ENCODE measurements at regions not wholly inside any gene's neighbourhood (a gene's known extent, or its start where the extent isn't known, plus 50 kb on each side); places are given as distances from the start of the nearest gene placed in this dataset.

DNA sequence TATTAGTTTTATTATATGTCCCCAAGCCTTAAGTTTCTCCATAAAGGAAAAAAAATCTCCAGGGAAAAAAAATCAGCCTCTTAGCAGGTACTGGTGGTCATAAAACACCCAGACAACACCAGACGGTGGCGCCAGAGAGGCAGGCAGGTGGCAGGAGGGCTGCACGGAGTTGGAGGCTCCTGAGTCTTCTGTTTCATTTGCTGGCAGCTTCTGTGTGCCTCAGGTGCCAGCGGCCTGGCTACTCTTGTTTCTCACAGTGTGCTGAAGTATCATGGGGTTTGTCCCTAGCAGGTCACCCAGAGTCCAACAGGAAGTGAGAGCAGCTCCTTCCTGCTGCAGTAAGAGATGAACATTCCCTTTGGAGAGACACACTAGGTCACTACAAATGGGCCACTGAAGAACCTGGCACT is 123.3 kb upstream of the GADD45A start (continued):
- TF ChIP-seq, protein P1, sequence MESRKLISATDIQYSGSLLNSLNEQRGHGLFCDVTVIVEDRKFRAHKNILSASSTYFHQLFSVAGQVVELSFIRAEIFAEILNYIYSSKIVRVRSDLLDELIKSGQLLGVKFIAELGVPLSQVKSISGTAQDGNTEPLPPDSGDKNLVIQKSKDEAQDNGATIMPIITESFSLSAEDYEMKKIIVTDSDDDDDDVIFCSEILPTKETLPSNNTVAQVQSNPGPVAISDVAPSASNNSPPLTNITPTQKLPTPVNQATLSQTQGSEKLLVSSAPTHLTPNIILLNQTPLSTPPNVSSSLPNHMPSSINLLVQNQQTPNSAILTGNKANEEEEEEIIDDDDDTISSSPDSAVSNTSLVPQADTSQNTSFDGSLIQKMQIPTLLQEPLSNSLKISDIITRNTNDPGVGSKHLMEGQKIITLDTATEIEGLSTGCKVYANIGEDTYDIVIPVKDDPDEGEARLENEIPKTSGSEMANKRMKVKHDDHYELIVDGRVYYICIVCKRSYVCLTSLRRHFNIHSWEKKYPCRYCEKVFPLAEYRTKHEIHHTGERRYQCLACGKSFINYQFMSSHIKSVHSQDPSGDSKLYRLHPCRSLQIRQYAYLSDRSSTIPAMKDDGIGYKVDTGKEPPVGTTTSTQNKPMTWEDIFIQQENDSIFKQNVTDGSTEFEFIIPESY (IDR thresholded peaks at IDR 0.05; ENCODE audit: extremely low read depth, insufficient replicate concordance, low read length) = no peak

GRCh38 chr1:67563684-67564083 is 121.3 kb upstream of the GADD45A start:
- Histone ChIP-seq H3K9ac (ENCODE audit: low read length) (no peak overlapping the region), H2AFZ (ENCODE audit: low read depth, low read length, poor library complexity, severe bottlenecking) (no peak overlapping the region), H3K79me2 (ENCODE audit: insufficient read depth, low read length) (no peaks in the 10 kb centered on the region), H3K27me3 (ENCODE audit: insufficient read depth, low read length) (no peaks in the 10 kb centered on the region), H3K9me2 (ENCODE audit: insufficient read depth) (no peaks in the 10 kb centered on the region), H3K27ac (ENCODE audit: low read depth, low read length) (no peak overlapping the region), H3K4me1 (ENCODE audit: control insufficient read depth in 1 of 2, insufficient read depth in 2 of 2, low read length in 2 of 2) (peaks cover 8 to 18% of the 10 kb centered on the region in 2 experiments; a peak in 3 of 4 replicates), H3K4me3 (replicated peaks in 1 of 2; ENCODE audit: low read depth in 1 of 2, low read length in 2 of 2) (no peak overlapping the region), H4K20me1 (ENCODE audit: insufficient read depth) (no peaks in the 10 kb centered on the region), H3K36me3 (ENCODE audit: control insufficient read depth in 1 of 2, insufficient read depth in 2 of 2, low read length in 2 of 2) (no peaks in the 10 kb centered on the region), H3K9me3 (ENCODE audit: control insufficient read depth in 1 of 2, insufficient read depth in 1 of 2, low read depth in 1 of 2, low read length in 2 of 2) (no peaks in the 10 kb centered on the region), H3K4me2 (ENCODE audit: low read length) (no peak overlapping the region)
- ChIA-PET CTCF (interaction anchor here (1.4 kb wide), 1 partner anchor 25 kb away, joined by 3 read pairs; no protein-coding TSS in a partner anchor), POLR2A (no interaction called here), RAD21 (ENCODE audit: low non-redundant PET in 1 of 2, low total read pairs in 2 of 2, uncharacterized antibody in 2 of 2, unreplicated experiment in 2 of 2) (no interaction called here)
- no peak for DNase-seq (ENCODE audit: low read depth, low spot score)
- BruUV-seq (replicated peaks) = no TSS peak
- intact Hi-C loops (cut with micrococcal nuclease) = loop anchor here (10.0 kb wide), 1 partner anchor 121 kb away; the partner anchor contains the start of gene GADD45A
- no peak for ATAC-seq
- TF ChIP-seq SP1 (IDR thresholded peaks at IDR 0.05; ENCODE audit: low read depth) (no peak), CEBPB (IDR thresholded peaks at IDR 0.05; ENCODE audit: low read depth) (no peak), SRF (IDR thresholded peaks at IDR 0.05; ENCODE audit: low read depth) (no peak), YY1 (IDR thresholded peaks at IDR 0.05; ENCODE audit: extremely low read depth, insufficient replicate concordance, low read depth, low read length) (no peak), TCF7L2 (IDR thresholded peaks at IDR 0.05; ENCODE audit: borderline replicate concordance, extremely low read depth, insufficient read depth, insufficient read length) (no peak), POLR2A (IDR thresholded peaks at IDR 0.05; ENCODE audit: borderline replicate concordance, extremely low read depth, insufficient read depth, insufficient read length) (no peak), EZH2 (IDR thresholded peaks at IDR 0.05) (no peak), EZH2phosphoT487 (IDR thresholded peaks at IDR 0.05; ENCODE audit: borderline replicate concordance) (no peak), SIN3A (IDR thresholded peaks at IDR 0.05; ENCODE audit: low read depth) (no peak), ZNF274 (IDR thresholded peaks at IDR 0.05; ENCODE audit: low read depth, low read length) (no peak)
- TF ChIP-seq, protein P2, sequence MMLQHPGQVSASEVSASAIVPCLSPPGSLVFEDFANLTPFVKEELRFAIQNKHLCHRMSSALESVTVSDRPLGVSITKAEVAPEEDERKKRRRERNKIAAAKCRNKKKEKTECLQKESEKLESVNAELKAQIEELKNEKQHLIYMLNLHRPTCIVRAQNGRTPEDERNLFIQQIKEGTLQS (IDR thresholded peaks at IDR 0.05) = no peak
- TF ChIP-seq, protein P3, sequence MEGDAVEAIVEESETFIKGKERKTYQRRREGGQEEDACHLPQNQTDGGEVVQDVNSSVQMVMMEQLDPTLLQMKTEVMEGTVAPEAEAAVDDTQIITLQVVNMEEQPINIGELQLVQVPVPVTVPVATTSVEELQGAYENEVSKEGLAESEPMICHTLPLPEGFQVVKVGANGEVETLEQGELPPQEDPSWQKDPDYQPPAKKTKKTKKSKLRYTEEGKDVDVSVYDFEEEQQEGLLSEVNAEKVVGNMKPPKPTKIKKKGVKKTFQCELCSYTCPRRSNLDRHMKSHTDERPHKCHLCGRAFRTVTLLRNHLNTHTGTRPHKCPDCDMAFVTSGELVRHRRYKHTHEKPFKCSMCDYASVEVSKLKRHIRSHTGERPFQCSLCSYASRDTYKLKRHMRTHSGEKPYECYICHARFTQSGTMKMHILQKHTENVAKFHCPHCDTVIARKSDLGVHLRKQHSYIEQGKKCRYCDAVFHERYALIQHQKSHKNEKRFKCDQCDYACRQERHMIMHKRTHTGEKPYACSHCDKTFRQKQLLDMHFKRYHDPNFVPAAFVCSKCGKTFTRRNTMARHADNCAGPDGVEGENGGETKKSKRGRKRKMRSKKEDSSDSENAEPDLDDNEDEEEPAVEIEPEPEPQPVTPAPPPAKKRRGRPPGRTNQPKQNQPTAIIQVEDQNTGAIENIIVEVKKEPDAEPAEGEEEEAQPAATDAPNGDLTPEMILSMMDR (IDR thresholded peaks at IDR 0.05 in 2 of 3, conservative IDR thresholded peaks at IDR 0.05 in 1 of 3; ENCODE audit: borderline replicate concordance in 1 of 3, insufficient read depth in 1 of 3, low read depth in 2 of 3, low read length in 2 of 3) = no peak
- TF ChIP-seq, protein P1 (IDR thresholded peaks at IDR 0.05; ENCODE audit: extremely low read depth, insufficient replicate concordance, low read length) = no peak
- TF ChIP-seq, protein P4, sequence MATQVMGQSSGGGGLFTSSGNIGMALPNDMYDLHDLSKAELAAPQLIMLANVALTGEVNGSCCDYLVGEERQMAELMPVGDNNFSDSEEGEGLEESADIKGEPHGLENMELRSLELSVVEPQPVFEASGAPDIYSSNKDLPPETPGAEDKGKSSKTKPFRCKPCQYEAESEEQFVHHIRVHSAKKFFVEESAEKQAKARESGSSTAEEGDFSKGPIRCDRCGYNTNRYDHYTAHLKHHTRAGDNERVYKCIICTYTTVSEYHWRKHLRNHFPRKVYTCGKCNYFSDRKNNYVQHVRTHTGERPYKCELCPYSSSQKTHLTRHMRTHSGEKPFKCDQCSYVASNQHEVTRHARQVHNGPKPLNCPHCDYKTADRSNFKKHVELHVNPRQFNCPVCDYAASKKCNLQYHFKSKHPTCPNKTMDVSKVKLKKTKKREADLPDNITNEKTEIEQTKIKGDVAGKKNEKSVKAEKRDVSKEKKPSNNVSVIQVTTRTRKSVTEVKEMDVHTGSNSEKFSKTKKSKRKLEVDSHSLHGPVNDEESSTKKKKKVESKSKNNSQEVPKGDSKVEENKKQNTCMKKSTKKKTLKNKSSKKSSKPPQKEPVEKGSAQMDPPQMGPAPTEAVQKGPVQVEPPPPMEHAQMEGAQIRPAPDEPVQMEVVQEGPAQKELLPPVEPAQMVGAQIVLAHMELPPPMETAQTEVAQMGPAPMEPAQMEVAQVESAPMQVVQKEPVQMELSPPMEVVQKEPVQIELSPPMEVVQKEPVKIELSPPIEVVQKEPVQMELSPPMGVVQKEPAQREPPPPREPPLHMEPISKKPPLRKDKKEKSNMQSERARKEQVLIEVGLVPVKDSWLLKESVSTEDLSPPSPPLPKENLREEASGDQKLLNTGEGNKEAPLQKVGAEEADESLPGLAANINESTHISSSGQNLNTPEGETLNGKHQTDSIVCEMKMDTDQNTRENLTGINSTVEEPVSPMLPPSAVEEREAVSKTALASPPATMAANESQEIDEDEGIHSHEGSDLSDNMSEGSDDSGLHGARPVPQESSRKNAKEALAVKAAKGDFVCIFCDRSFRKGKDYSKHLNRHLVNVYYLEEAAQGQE (IDR thresholded peaks at IDR 0.05; ENCODE audit: low read depth) = no peak
